Neuron (in vitro differentiated cells): ENCODE measurements at regions not wholly inside any gene's neighbourhood (a gene's known extent, or its start where the extent isn't known, plus 50 kb on each side); places are given as distances from the start of the nearest gene placed in this dataset.

Source experiments
- H2AFZ ChIP-seq: one replicate; pipeline ENCODE4 v1.6.1; 2013; ENCODE audit warnings: low read depth, mild to moderate bottlenecking, inconsistent platforms, low read length, moderate library complexity
- H3K27me3 ChIP-seq: one replicate; pipeline ENCODE4 v1.6.1; 2013; ENCODE audit warnings: low read length; ENCODE audit not compliant: insufficient read depth
- H3K36me3 ChIP-seq: one replicate; pipeline ENCODE4 v1.6.1; 2013; ENCODE audit warnings: low read length; ENCODE audit not compliant: insufficient read depth
- H3K4me1 ChIP-seq: one replicate; pipeline ENCODE4 v1.6.1; 2013; ENCODE audit warnings: low read length; ENCODE audit not compliant: insufficient read depth
- H3K4me3 ChIP-seq: 2 replicates; pipeline ENCODE4 v1.5.1; 2013; ENCODE audit warnings: mild to moderate bottlenecking, low read length, moderate library complexity
- H3K9me3 ChIP-seq: one replicate; pipeline ENCODE4 v1.6.1; 2013; ENCODE audit warnings: low read length

GRCh38 chr16:60302676-60303075 is 1568.6 kb upstream of the GOT2 start:
- no peaks in the 10 kb centered on the region for H3K4me1 ChIP-seq
- no peak overlapping the region for H3K4me3 ChIP-seq
- H2AFZ ChIP-seq, result no peak overlapping the region
- H3K36me3 ChIP-seq, result no peaks in the 10 kb centered on the region
- no peaks in the 10 kb centered on the region for H3K27me3 ChIP-seq
- H3K9me3 ChIP-seq, result no peaks in the 10 kb centered on the region

- Histone ChIP-seq H3K27me3 (no peaks in the 10 kb centered on the region), H3K36me3 (no peaks in the 10 kb centered on the region), H3K4me1 (no peaks in the 10 kb centered on the region), H3K9me3 (no peaks in the 10 kb centered on the region), H2AFZ (no peak overlapping the region), H3K4me3 (no peak overlapping the region)
Observed at GRCh38 chr16:60302261-60302660, 1568.1 kb upstream of the GOT2 start.

- H3K9me3 ChIP-seq, result no peaks in the 10 kb centered on the region
- H3K4me1 ChIP-seq, result no peaks in the 10 kb centered on the region
- H3K27me3 ChIP-seq, result no peaks in the 10 kb centered on the region
- no peak overlapping the region for H3K4me3 ChIP-seq
- H3K36me3 ChIP-seq, result no peaks in the 10 kb centered on the region
- H2AFZ ChIP-seq, result no peak overlapping the region
Observed at GRCh38 chr16:60299241-60299776, 1565.2 kb upstream of the GOT2 start.

- Histone ChIP-seq H3K27me3 (no peaks in the 10 kb centered on the region), H2AFZ (no peak overlapping the region), H3K9me3 (no peaks in the 10 kb centered on the region), H3K4me1 (no peaks in the 10 kb centered on the region), H3K36me3 (no peaks in the 10 kb centered on the region), H3K4me3 (no peak overlapping the region)
Observed at GRCh38 chr16:60295451-60295850, 1561.3 kb upstream of the GOT2 start.

GRCh38 chr16:60285794-60286193 is 1551.7 kb upstream of the GOT2 start:
- Histone ChIP-seq H3K27me3 (no peaks in the 10 kb centered on the region), H3K4me3 (no peak overlapping the region), H2AFZ (no peak overlapping the region), H3K9me3 (no peaks in the 10 kb centered on the region), H3K4me1 (no peaks in the 10 kb centered on the region), H3K36me3 (no peaks in the 10 kb centered on the region)

GRCh38 chr16:60279061-60279665 is 1545.0 kb upstream of the GOT2 start:
- Histone ChIP-seq H2AFZ (no peak overlapping the region), H3K4me3 (no peak overlapping the region), H3K36me3 (no peaks in the 10 kb centered on the region), H3K27me3 (no peaks in the 10 kb centered on the region), H3K9me3 (no peaks in the 10 kb centered on the region), H3K4me1 (no peaks in the 10 kb centered on the region)

- H3K36me3 ChIP-seq, result no peaks in the 10 kb centered on the region
- H2AFZ ChIP-seq, result no peak overlapping the region
- no peak overlapping the region for H3K4me3 ChIP-seq
- H3K9me3 ChIP-seq, result no peaks in the 10 kb centered on the region
- no peaks in the 10 kb centered on the region for H3K4me1 ChIP-seq
- no peaks in the 10 kb centered on the region for H3K27me3 ChIP-seq
Observed at GRCh38 chr16:60274431-60275019, 1540.4 kb upstream of the GOT2 start.

GRCh38 chr16:60271781-60272180 is 1537.7 kb upstream of the GOT2 start:
- Histone ChIP-seq H2AFZ (no peak overlapping the region), H3K9me3 (no peaks in the 10 kb centered on the region), H3K4me1 (no peaks in the 10 kb centered on the region), H3K4me3 (no peak overlapping the region), H3K27me3 (no peaks in the 10 kb centered on the region), H3K36me3 (no peaks in the 10 kb centered on the region)

- Histone ChIP-seq H3K9me3 (no peaks in the 10 kb centered on the region), H3K27me3 (no peaks in the 10 kb centered on the region), H2AFZ (no peak overlapping the region), H3K36me3 (no peaks in the 10 kb centered on the region), H3K4me3 (no peak overlapping the region), H3K4me1 (no peaks in the 10 kb centered on the region)
Observed at GRCh38 chr16:60271025-60271771, 1537.1 kb upstream of the GOT2 start.

- no peaks in the 10 kb centered on the region for H3K27me3 ChIP-seq
- H2AFZ ChIP-seq, result no peak overlapping the region
- no peaks in the 10 kb centered on the region for H3K4me1 ChIP-seq
- H3K9me3 ChIP-seq, result no peaks in the 10 kb centered on the region
- no peaks in the 10 kb centered on the region for H3K36me3 ChIP-seq
- H3K4me3 ChIP-seq, result no peak overlapping the region
Observed at GRCh38 chr16:60261425-60261824, 1527.3 kb upstream of the GOT2 start.

- Histone ChIP-seq H3K4me1 (no peaks in the 10 kb centered on the region), H3K36me3 (no peaks in the 10 kb centered on the region), H3K9me3 (no peaks in the 10 kb centered on the region), H3K27me3 (no peaks in the 10 kb centered on the region), H2AFZ (no peak overlapping the region), H3K4me3 (no peak overlapping the region)
Observed at GRCh38 chr16:60259956-60260355, 1525.8 kb upstream of the GOT2 start.

- no peak overlapping the region for H3K4me3 ChIP-seq
- no peaks in the 10 kb centered on the region for H3K36me3 ChIP-seq
- H3K4me1 ChIP-seq, result no peaks in the 10 kb centered on the region
- no peaks in the 10 kb centered on the region for H3K9me3 ChIP-seq
- no peak overlapping the region for H2AFZ ChIP-seq
- H3K27me3 ChIP-seq, result no peaks in the 10 kb centered on the region
Observed at GRCh38 chr16:60246086-60246485, 1512.0 kb upstream of the GOT2 start.

GRCh38 chr16:60241671-60242070 is 1507.6 kb upstream of the GOT2 start:
- Histone ChIP-seq H2AFZ (no peak overlapping the region), H3K36me3 (no peaks in the 10 kb centered on the region), H3K4me1 (no peaks in the 10 kb centered on the region), H3K9me3 (no peaks in the 10 kb centered on the region), H3K4me3 (no peak overlapping the region), H3K27me3 (no peaks in the 10 kb centered on the region)
